H1 (cell line): ENCODE measurements at regions not wholly inside any gene's neighbourhood (a gene's known extent, or its start where the extent isn't known, plus 50 kb on each side); places are given as distances from the start of the nearest gene placed in this dataset.

Experiments
- CTCF ChIA-PET: fragments of 300-600 bp; sonication (Branson Sonifier 250); formaldehyde crosslinking; loops from one replicate; lab custom pipeline; 2021; ENCODE audit not compliant: partially characterized antibody; lab: Charles Lee
- POLR2A ChIA-PET: fragments of 300-600 bp; sonication (Branson Sonifier 250); formaldehyde crosslinking; loops from one replicate; lab custom pipeline; 2021; ENCODE audit warnings: inconsistent platforms; ENCODE audit not compliant: partially characterized antibody; lab: Charles Lee
- DNase-seq, 2 experiments: peaks; one replicate each; pipeline versions ENCODE4 v3.0.0 to v3.0.0-alpha.2; 2010 to 2022; ENCODE audit warnings: low spot score in 2 of 2, low read depth in 1 of 2, mixed read lengths in 1 of 2
- FAIRE-seq: peaks from 2 replicates; lab custom pipeline; 2011; peaks lifted over from hg19 to GRCh38; lab: Jason Lieb, UNC
- H2AFZ ChIP-seq: 2 replicates; pipeline ENCODE4 v1.8.1; 2012; ENCODE audit warnings: low read length, inconsistent platforms
- H2AK5ac ChIP-seq: 2 replicates; pipeline ENCODE4 v1.6.1; 2013; ENCODE audit warnings: low read depth, low read length
- H2BK120ac ChIP-seq: replicated peaks from 2 replicates; pipeline ENCODE3; 2013; ENCODE audit warnings: low read depth, low read length, inconsistent platforms
- H2BK12ac ChIP-seq: 2 replicates; pipeline ENCODE4 v1.6.1; 2013; ENCODE audit warnings: low read depth, low read length
- H2BK15ac ChIP-seq: 2 replicates; pipeline ENCODE4 v1.6.1; 2013; ENCODE audit warnings: low read length
- H2BK20ac ChIP-seq: 2 replicates; pipeline ENCODE4 v1.6.1; 2013; ENCODE audit warnings: low read length
- H2BK5ac ChIP-seq: 2 replicates; pipeline ENCODE4 v1.6.1; 2013; ENCODE audit warnings: low read depth, low read length
- H3K14ac ChIP-seq: 2 replicates; pipeline ENCODE4 v1.6.1; 2013; ENCODE audit warnings: inconsistent platforms; ENCODE audit not compliant: insufficient read length
- H3K18ac ChIP-seq: 2 replicates; pipeline ENCODE4 v1.6.1; 2013; ENCODE audit warnings: low read length; ENCODE audit errors: extremely low read depth
- H3K23ac ChIP-seq: 2 replicates; pipeline ENCODE4 v1.6.1; 2013; ENCODE audit warnings: inconsistent platforms; ENCODE audit not compliant: insufficient read length
- H3K23me2 ChIP-seq: 2 replicates; pipeline ENCODE4 v1.6.1; 2013; ENCODE audit warnings: low read depth, low read length
- H3K27ac ChIP-seq: 2 replicates; pipeline ENCODE4 v1.6.1; 2011; ENCODE audit warnings: low read depth, low read length, inconsistent platforms
- H3K27me3 ChIP-seq, 4 experiments: replicated peaks in 1 of 4; 1 replicate in 1 of 4; 2 replicates in 3 of 4; pipeline versions ENCODE4 v1.6.1 to v1.8.1; 2011 to 2013; ENCODE audit warnings: low read length in 3 of 4, mild to moderate bottlenecking in 3 of 4, inconsistent platforms in 2 of 4, mixed read lengths in 2 of 4, moderate library complexity in 1 of 4; ENCODE audit not compliant: control insufficient read depth in 3 of 4, insufficient read depth in 3 of 4; ENCODE audit errors: extremely low read depth in 1 of 4
- H3K36me3 ChIP-seq, 4 experiments: 2 replicates each; pipeline versions ENCODE4 v1.6.1 to v1.8.1; 2011 to 2013; ENCODE audit warnings: mild to moderate bottlenecking in 4 of 4, low read length in 3 of 4, moderate library complexity in 2 of 4, control low read depth in 1 of 4, inconsistent platforms in 1 of 4; ENCODE audit not compliant: insufficient read depth in 4 of 4, control insufficient read depth in 2 of 4
- H3K4ac ChIP-seq: replicated peaks from 2 replicates; pipeline ENCODE3; 2013; ENCODE audit warnings: low read length, low read depth, mixed read lengths, inconsistent platforms; ENCODE audit not compliant: insufficient read length
- H3K4me1 ChIP-seq, 4 experiments: replicated peaks in 1 of 4; 1 replicate in 1 of 4; 2 replicates in 3 of 4; pipeline versions ENCODE4 v1.6.1 to v1.8.1; 2011 to 2013; ENCODE audit warnings: low read length in 3 of 4, inconsistent platforms in 2 of 4, mixed read lengths in 1 of 4; ENCODE audit not compliant: insufficient read depth in 4 of 4, control insufficient read depth in 3 of 4
- H3K4me2 ChIP-seq, 2 experiments: 2 replicates each; pipeline versions ENCODE4 v1.6.1 to v1.8.1; 2011 to 2013; ENCODE audit warnings: low read depth in 2 of 2, low read length in 2 of 2, control low read depth in 1 of 2, inconsistent platforms in 1 of 2, mild to moderate bottlenecking in 1 of 2; ENCODE audit not compliant: insufficient read depth in 1 of 2
- H3K4me3 ChIP-seq, 4 experiments: fragments of 200-600, 300-600 bp in 1 of 4; sonication (generic), shearing (Covaris generic), sonication (Bioruptor Twin) in 1 of 4; 2 replicates each; pipeline versions ENCODE4 v1.5.1 to v1.8.1; 2011 to 2016; ENCODE audit warnings: low read length in 4 of 4, low read depth in 3 of 4, control low read depth in 2 of 4, inconsistent platforms in 2 of 4, mild to moderate bottlenecking in 2 of 4, mixed read lengths in 1 of 4, moderate library complexity in 1 of 4; ENCODE audit not compliant: insufficient read depth in 2 of 4; ENCODE audit errors: extremely low read depth in 1 of 4
- H3K56ac ChIP-seq: replicated peaks from 2 replicates; pipeline ENCODE3; 2013; ENCODE audit warnings: low read depth, mild to moderate bottlenecking, mixed read lengths, low read length, inconsistent platforms; ENCODE audit not compliant: insufficient read length
- H3K79me1 ChIP-seq: 2 replicates; pipeline ENCODE4 v1.6.1; 2013; ENCODE audit warnings: low read depth, low read length, control low read depth
- H3K79me2 ChIP-seq, 2 experiments: 2 replicates each; pipeline versions ENCODE4 v1.6.1 to v1.8.1; 2012 to 2013; ENCODE audit warnings: low read length in 2 of 2, mild to moderate bottlenecking in 2 of 2, inconsistent platforms in 1 of 2; ENCODE audit not compliant: insufficient read depth in 2 of 2, control insufficient read depth in 1 of 2
- H3K9ac ChIP-seq, 4 experiments: replicated peaks in 1 of 4; 1 replicate in 1 of 4; 2 replicates in 3 of 4; pipeline versions ENCODE4 v1.6.1 to v1.8.1; 2011 to 2013; ENCODE audit warnings: low read depth in 3 of 4, low read length in 3 of 4, control low read depth in 2 of 4, mild to moderate bottlenecking in 2 of 4, moderate library complexity in 2 of 4, inconsistent platforms in 1 of 4; ENCODE audit errors: extremely low read depth in 1 of 4
- H3K9me3 ChIP-seq, 2 experiments: 2 replicates each; pipeline versions ENCODE4 v1.6.1 to v1.8.1; 2012 to 2013; ENCODE audit warnings: mild to moderate bottlenecking in 2 of 2, moderate library complexity in 2 of 2, control low read depth in 1 of 2, inconsistent platforms in 1 of 2, low read depth in 1 of 2, low read length in 1 of 2, mixed read lengths in 1 of 2; ENCODE audit not compliant: insufficient read depth in 2 of 2
- H4K20me1 ChIP-seq, 2 experiments: replicated peaks in 1 of 2; 2 replicates each; pipeline versions ENCODE3 to v1.8.1; 2011 to 2013; ENCODE audit warnings: inconsistent platforms in 2 of 2, low read length in 2 of 2, mild to moderate bottlenecking in 1 of 2; ENCODE audit not compliant: insufficient read depth in 2 of 2, control insufficient read depth in 1 of 2
- H4K5ac ChIP-seq: 2 replicates; pipeline ENCODE4 v1.6.1; 2013; ENCODE audit warnings: low read length, low read depth, mixed read lengths, inconsistent platforms; ENCODE audit not compliant: insufficient read length
- H4K8ac ChIP-seq: 2 replicates; pipeline ENCODE4 v1.8.0; 2013; ENCODE audit warnings: mild to moderate bottlenecking, moderate library complexity, low read length, inconsistent platforms; ENCODE audit not compliant: insufficient read depth; ENCODE audit errors: extremely low read depth
- H4K91ac ChIP-seq: replicated peaks from 2 replicates; pipeline ENCODE3; 2013; ENCODE audit warnings: low read length, mixed read lengths, inconsistent platforms; ENCODE audit not compliant: insufficient read length
- CTCF ChIP-seq, 3 experiments: IDR thresholded peaks; 1 replicate in 2 of 3; 2 replicates in 1 of 3; pipeline versions ENCODE4 v1.5.1 to v1.6.1; 2011; ENCODE audit warnings: low read length in 3 of 3, mild to moderate bottlenecking in 3 of 3, inconsistent platforms in 2 of 3, low read depth in 1 of 3, moderate library complexity in 1 of 3; ENCODE audit not compliant: insufficient read depth in 1 of 3; ENCODE audit errors: control extremely low read depth in 1 of 3
- KDM1A ChIP-seq: fragments of 200-600, 300-600 bp; sonication (generic); IDR thresholded peaks from 2 replicates; pipeline ENCODE4 v1.7.1; 2016; ENCODE audit warnings: mild to moderate bottlenecking, low read length, borderline replicate concordance
- MAX ChIP-seq: IDR thresholded peaks from 2 replicates; pipeline ENCODE4 v1.6.1; 2012; ENCODE audit warnings: inconsistent platforms
- RNF2 ChIP-seq: fragments of 200-900, 300-1000 bp; sonication (generic); IDR thresholded peaks from 2 replicates; pipeline ENCODE4 v1.7.1; 2016; ENCODE audit warnings: borderline replicate concordance, low read depth, mild to moderate bottlenecking, antibody characterized with exemption, low read length; ENCODE audit not compliant: poor library complexity, severe bottlenecking; ENCODE audit errors: missing control alignments
- TBP ChIP-seq: IDR thresholded peaks from 2 replicates; pipeline ENCODE4 v1.6.1; 2011; ENCODE audit warnings: low read depth, low read length, improper control_type of control experiment
- TEAD4 ChIP-seq: IDR thresholded peaks from 2 replicates; pipeline ENCODE4 v1.6.1; 2012; ENCODE audit warnings: low read depth, low read length, inconsistent platforms, mixed read lengths
- WGBS, 2 experiments: shearing (Covaris generic) in 1 of 2; methylation state at CpG; one replicate each; pipeline versions ENCODE4 v1.1.6 to v1.1.7; 2013 to 2015; ENCODE audit warnings: low lambda C conversion rate in 2 of 2, mixed read lengths in 2 of 2, inconsistent platforms in 1 of 2, low coverage in 1 of 2, missing lambda C conversion rate in 1 of 2; ENCODE audit not compliant: insufficient replicate concordance in 2 of 2, insufficient coverage in 1 of 2, insufficient read length in 1 of 2; ENCODE audit errors: extremely low coverage in 1 of 2, missing lambda C conversion rate in 1 of 2; 5-methylcytosine and 5-hydroxymethylcytosine counted together

- Histone ChIP-seq H4K8ac (no peak overlapping the region), H2BK15ac (no peak overlapping the region), H3K27me3 (no peaks in the 10 kb centered on the region), H4K91ac (no peak overlapping the region), H3K27ac (no peak overlapping the region), H3K56ac (no peak overlapping the region), H2BK20ac (no peak overlapping the region), H3K36me3 (no peaks in the 10 kb centered on the region; a peak in 1 of 8 replicates), H4K20me1 (no peaks in the 10 kb centered on the region), H3K4ac (no peak overlapping the region), H3K4me1 (no peaks in the 10 kb centered on the region), H3K23me2 (0 out of 2 replicates have a peak, but pooled peaks cover 1% of the 10 kb centered on the region), H3K4me3 (no peak overlapping the region), H3K9ac (no peak overlapping the region), H3K9me3 (peaks cover 0 to under 1% of the 10 kb centered on the region in 2 experiments; a peak in 1 of 4 replicates), H3K14ac (no peak overlapping the region), H2BK12ac (no peak overlapping the region), H2AFZ (no peak overlapping the region), H3K18ac (no peak overlapping the region), H2BK120ac (no peak overlapping the region), H3K23ac (no peak overlapping the region), H3K79me2 (no peaks in the 10 kb centered on the region), H2BK5ac (no peak overlapping the region), H3K79me1 (no peaks in the 10 kb centered on the region), H2AK5ac (no peak overlapping the region), H4K5ac (no peak overlapping the region), H3K4me2 (no peak overlapping the region)
- WGBS, 2 experiments: 90% methylated on average over 20 of the region's 22 CpGs; no CpG with 5 or more reads in 1 of the 2 experiments
- CTCF ChIA-PET: interaction anchor here (1.3 to 2.0 kb wide), 3 partner anchors 11 to 85 kb away, joined by 3 to 7 read pairs (median 3); no protein-coding TSS in a partner anchor
- FAIRE-seq: no peak
- POLR2A ChIA-PET: no interaction called here
- TF ChIP-seq TBP: no peak
- no peak for TF ChIP-seq CTCF (IDR thresholded peaks at IDR 0.05; ENCODE audit: control extremely low read depth in 1 of 3, insufficient read depth in 1 of 3, low read depth in 1 of 3, low read length in 3 of 3)
- no peak for TF ChIP-seq TEAD4
- no peak for TF ChIP-seq MAX
- TF ChIP-seq KDM1A: no peak
- no peak for TF ChIP-seq RNF2
- DNase-seq: no peak
These were observed 155.1 kb downstream of the C16orf95 start for GRCh38 chr16:87161822-87162676.
